Hepatocyte (in vitro differentiated cells): ENCODE measurements at regions not wholly inside any gene's neighbourhood (a gene's known extent, or its start where the extent isn't known, plus 50 kb on each side); places are given as distances from the start of the nearest gene placed in this dataset.
A peak's percentile ranks its signal among the peaks of the same experiment; 100 is the strongest.

Source experiments
- DNase-seq: peaks from one replicate; pipeline ENCODE4 v3.0.0-alpha.2; 2016; ENCODE audit warnings: low spot score
- H2AFZ ChIP-seq: fragments of 200-600 bp; sonication (generic); 2 replicates; pipeline ENCODE4 v1.6.0; 2016; ENCODE audit warnings: antibody characterized with exemption, mild to moderate bottlenecking
- H3K27ac ChIP-seq: fragments of 200-600 bp; sonication (generic); 2 replicates; pipeline ENCODE4 v1.5.1; 2016; ENCODE audit warnings: mild to moderate bottlenecking
- H3K27me3 ChIP-seq: fragments of 200-600 bp; sonication (generic); 2 replicates; pipeline ENCODE4 v1.6.1; 2016
- H3K36me3 ChIP-seq: fragments of 200-600 bp; sonication (generic); replicated peaks from 2 replicates; pipeline ENCODE4 v1.5.1; 2016; ENCODE audit warnings: low read depth; ENCODE audit not compliant: insufficient read depth
- H3K4me1 ChIP-seq: fragments of 200-600 bp; sonication (generic); 2 replicates; pipeline ENCODE4 v1.5.1; 2016; ENCODE audit warnings: mild to moderate bottlenecking, moderate library complexity; ENCODE audit not compliant: insufficient read depth
- H3K4me2 ChIP-seq: fragments of 200-600 bp; sonication (generic); 2 replicates; pipeline ENCODE4 v1.6.0; 2016
- H3K4me3 ChIP-seq: fragments of 200-600 bp; sonication (generic); 2 replicates; pipeline ENCODE4 v1.5.1; 2016; ENCODE audit warnings: mild to moderate bottlenecking
- H3K79me2 ChIP-seq: fragments of 200-600 bp; sonication (generic); 2 replicates; pipeline ENCODE4 v1.6.0; 2017; ENCODE audit warnings: mild to moderate bottlenecking
- H3K9me2 ChIP-seq: fragments of 200-600 bp; sonication (generic); replicated peaks from 2 replicates; pipeline ENCODE4 v1.6.0; 2017; ENCODE audit warnings: mild to moderate bottlenecking; ENCODE audit not compliant: insufficient read depth
- H3K9me3 ChIP-seq: fragments of 200-600 bp; sonication (generic); 2 replicates; pipeline ENCODE4 v1.5.1; 2016; ENCODE audit warnings: low read depth, mild to moderate bottlenecking
- H4K20me1 ChIP-seq: fragments of 200-600 bp; sonication (generic); 2 replicates; pipeline ENCODE4 v1.6.0; 2016; ENCODE audit warnings: mild to moderate bottlenecking; ENCODE audit not compliant: insufficient read depth, poor library complexity, severe bottlenecking
- CTCF ChIP-seq: fragments of 200-600 bp; sonication (generic); IDR thresholded peaks from 2 replicates; pipeline ENCODE4 v1.5.1; 2016; ENCODE audit warnings: antibody characterized with exemption, mild to moderate bottlenecking; ENCODE audit not compliant: poor library complexity
- EZH2 ChIP-seq: fragments of 200-600 bp; sonication (generic); IDR thresholded peaks from 2 replicates; pipeline ENCODE4 v1.6.1; 2016; ENCODE audit warnings: antibody characterized with exemption, mild to moderate bottlenecking, borderline replicate concordance
- EZH2phosphoT487 ChIP-seq: fragments of 200-600 bp; sonication (generic); IDR thresholded peaks from one replicate; pipeline ENCODE4 v1.6.1; 2018; ENCODE audit warnings: antibody characterized with exemption, mild to moderate bottlenecking, low read depth, moderate library complexity; ENCODE audit not compliant: unreplicated experiment, severe bottlenecking
- WGBS: methylation state at CpG from one replicate; pipeline ENCODE4 v1.1.6; 2016; ENCODE audit warnings: low lambda C conversion rate; ENCODE audit errors: missing lambda C conversion rate; 5-methylcytosine and 5-hydroxymethylcytosine counted together

- H3K9me2 ChIP-seq: no peaks in the 10 kb centered on the region
- peaks cover 9% of the 10 kb centered on the region for H3K4me1 ChIP-seq
- TF ChIP-seq EZH2phosphoT487 (no peak), EZH2 (no peak), CTCF (no peak)
- H3K36me3 ChIP-seq: no peaks in the 10 kb centered on the region
- no peaks in the 10 kb centered on the region for H4K20me1 ChIP-seq
- no peaks in the 10 kb centered on the region for H3K27me3 ChIP-seq
- no peak overlapping the region for H3K4me3 ChIP-seq
- no peaks in the 10 kb centered on the region for H3K9me3 ChIP-seq
- no peak overlapping the region for H2AFZ ChIP-seq
- WGBS: 97% methylated on average over 1 of the region's 1 CpG
- DNase-seq: no peak
- H3K79me2 ChIP-seq: no peaks in the 10 kb centered on the region
- H3K27ac ChIP-seq: no peak overlapping the region
- H3K4me2 ChIP-seq: no peak overlapping the region
Measured at GRCh38 chr18:51340332-51340731, 142.9 kb upstream of the MEX3C start.

GRCh38 chr18:51342815-51343214 is 145.3 kb upstream of the MEX3C start:
- Histone ChIP-seq H3K36me3 (no peaks in the 10 kb centered on the region), H3K27me3 (no peaks in the 10 kb centered on the region), H4K20me1 (no peaks in the 10 kb centered on the region), H3K4me1 (peaks cover 9% of the 10 kb centered on the region), H3K79me2 (no peaks in the 10 kb centered on the region), H2AFZ (no peak overlapping the region), H3K9me2 (no peaks in the 10 kb centered on the region), H3K4me2 (peak overlapping the region; percentile 21), H3K27ac (peak overlapping the region; percentile 61), H3K9me3 (no peaks in the 10 kb centered on the region), H3K4me3 (no peak overlapping the region)
- TF ChIP-seq EZH2phosphoT487: no peak
- DNase-seq: peak; percentile 82

- no peak overlapping the region for H3K4me3 ChIP-seq
- no peak for TF ChIP-seq EZH2phosphoT487
- H4K20me1 ChIP-seq: no peaks in the 10 kb centered on the region
- DNase-seq: no peak
- no peaks in the 10 kb centered on the region for H3K27me3 ChIP-seq
- no peaks in the 10 kb centered on the region for H3K9me3 ChIP-seq
- no peaks in the 10 kb centered on the region for H3K36me3 ChIP-seq
- H3K4me1 ChIP-seq: peaks cover 9% of the 10 kb centered on the region
- H3K79me2 ChIP-seq: no peaks in the 10 kb centered on the region
- no peak overlapping the region for H2AFZ ChIP-seq
- no peaks in the 10 kb centered on the region for H3K9me2 ChIP-seq
- no peak overlapping the region for H3K27ac ChIP-seq
- no peak overlapping the region for H3K4me2 ChIP-seq
- WGBS: 77% methylated on average over 5 of the region's 5 CpGs
Measured at GRCh38 chr18:51345848-51346391, 148.4 kb upstream of the MEX3C start.

- 89% methylated on average over 4 of the region's 4 CpGs for WGBS
Measured at GRCh38 chr18:51346404-51346803, 148.9 kb upstream of the MEX3C start.

More at GRCh38 chr18:51346404-51346803, 148.9 kb upstream of the MEX3C start:
- DNase-seq: no peak
- Histone ChIP-seq H3K79me2 (no peaks in the 10 kb centered on the region), H3K27me3 (no peaks in the 10 kb centered on the region), H4K20me1 (no peaks in the 10 kb centered on the region), H3K9me2 (no peaks in the 10 kb centered on the region), H2AFZ (no peak overlapping the region), H3K36me3 (no peaks in the 10 kb centered on the region), H3K9me3 (no peaks in the 10 kb centered on the region), H3K4me2 (no peak overlapping the region), H3K4me3 (no peak overlapping the region), H3K27ac (no peak overlapping the region), H3K4me1 (peaks cover 9% of the 10 kb centered on the region)
- TF ChIP-seq EZH2 (no peak), CTCF (no peak), EZH2phosphoT487 (no peak)
